SK-N-MC (cell line): ENCODE measurements at regions not wholly inside any gene's neighbourhood (a gene's known extent, or its start where the extent isn't known, plus 50 kb on each side); places are given as distances from the start of the nearest gene placed in this dataset.

ENCODE experiments used
- EZH2 ChIP-seq: fragments of 200-600 bp; sonication (generic); IDR thresholded peaks from one replicate; pipeline ENCODE4 v1.6.1; 2017; ENCODE audit warnings: antibody characterized with exemption
- POLR2AphosphoS5 ChIP-seq: IDR thresholded peaks from 2 replicates; pipeline ENCODE4 v1.6.1; 2012; ENCODE audit warnings: mild to moderate bottlenecking, low read depth, low read length, borderline replicate concordance

DNA sequence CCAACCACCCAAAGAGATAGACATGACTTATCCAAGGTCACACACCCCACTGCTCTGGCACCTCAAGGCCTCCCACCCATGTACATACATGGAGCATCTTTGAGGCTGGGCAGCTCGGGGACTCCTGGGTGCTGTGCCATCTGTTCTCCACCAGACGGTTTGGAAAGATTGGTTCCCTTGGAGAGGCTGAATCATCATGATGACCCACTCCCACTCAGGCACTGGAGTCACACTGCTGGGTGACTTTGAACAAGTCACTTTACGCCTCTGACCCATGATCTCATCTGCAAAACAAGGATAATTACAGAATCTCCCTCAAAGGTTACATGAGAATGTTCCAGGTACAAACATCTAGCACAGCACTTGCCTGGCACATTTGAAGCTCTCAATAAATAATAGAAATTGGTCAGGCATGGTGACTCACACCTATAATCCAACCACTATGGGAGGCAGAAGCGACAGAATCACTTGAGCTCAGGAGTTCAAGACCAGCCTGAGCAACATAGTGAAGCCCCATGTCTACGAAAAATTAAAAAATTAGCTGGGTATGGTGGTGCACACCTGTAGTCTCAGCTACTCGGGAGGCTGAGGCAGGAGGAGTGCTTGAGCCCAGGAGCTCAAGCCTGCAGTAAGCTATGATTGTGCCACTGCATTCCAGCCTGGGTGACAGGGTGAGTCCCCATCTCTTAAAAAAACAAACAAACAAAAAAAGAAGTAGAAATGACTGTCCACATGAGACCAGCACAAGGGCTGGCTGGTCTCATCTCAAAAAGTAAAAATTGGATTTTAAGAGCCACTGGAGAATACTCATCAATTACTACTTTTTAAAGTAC is 74.9 kb downstream of the RRAGC start:
- TF ChIP-seq POLR2AphosphoS5 (no peak), EZH2 (no peak)
